SK-MEL-5 (cell line): ENCODE measurements at regions not wholly inside any gene's neighbourhood (a gene's known extent, or its start where the extent isn't known, plus 50 kb on each side); places are given as distances from the start of the nearest gene placed in this dataset.

ENCODE experiments used
- DNase-seq: peaks from one replicate; pipeline ENCODE4 v3.0.0-alpha.2; 2016; ENCODE audit warnings: low read depth, low spot score
- in situ Hi-C: cut with HindIII; loops from 2 replicates; pipeline ENCODE4 v1.10.0; 2016; ENCODE audit warnings: low sequenced_read_pairs, high pct_unique_total_duplicates, low pct_unique_long_range_greater_than_20kb

GRCh38 chr13:59356607-59357006 is 807.1 kb downstream of the DIAPH3 start:
- in situ Hi-C loops: no loop called here
- DNase-seq: peak; percentile 19

GRCh38 chr13:59358014-59358413 is 805.7 kb downstream of the DIAPH3 start:
- DNase-seq: no peak
- in situ Hi-C loops: no loop called here

GRCh38 chr13:59360108-59360507 is 803.6 kb downstream of the DIAPH3 start:
- no peak for DNase-seq
- in situ Hi-C loops: no loop called here

GRCh38 chr13:59360916-59361315 is 802.8 kb downstream of the DIAPH3 start:
- in situ Hi-C loops: no loop called here
- DNase-seq: no peak

- in situ Hi-C loops: no loop called here
- DNase-seq: no peak
These were observed 800.4 kb downstream of the DIAPH3 start for GRCh38 chr13:59363313-59363712.

- in situ Hi-C loops: no loop called here
- DNase-seq: no peak
These were observed 799.8 kb downstream of the DIAPH3 start for GRCh38 chr13:59363947-59364346.

GRCh38 chr13:59364641-59365085 is 799.1 kb downstream of the DIAPH3 start:
- peak; percentile 12 for DNase-seq
- in situ Hi-C loops: no loop called here

- in situ Hi-C loops: no loop called here
- no peak for DNase-seq
These were observed 796.3 kb downstream of the DIAPH3 start for GRCh38 chr13:59367467-59367866.

GRCh38 chr13:59367904-59368303 is 795.8 kb downstream of the DIAPH3 start:
- in situ Hi-C loops: no loop called here

GRCh38 chr13:59368693-59369092 is 795.0 kb downstream of the DIAPH3 start:
- in situ Hi-C loops: no loop called here

More at GRCh38 chr13:59367904-59368303, 795.8 kb downstream of the DIAPH3 start:
- DNase-seq: no peak

GRCh38 chr13:59371229-59371628 is 792.5 kb downstream of the DIAPH3 start:
- no peak for DNase-seq
- in situ Hi-C loops: no loop called here

More at GRCh38 chr13:59368693-59369092, 795.0 kb downstream of the DIAPH3 start:
- DNase-seq: peak; percentile 30

GRCh38 chr13:59373341-59373740 is 790.4 kb downstream of the DIAPH3 start:
- DNase-seq: no peak
- in situ Hi-C loops: no loop called here

GRCh38 chr13:59374691-59375090 is 789.0 kb downstream of the DIAPH3 start:
- in situ Hi-C loops: no loop called here
- no peak for DNase-seq

GRCh38 chr13:59384154-59384553 is 779.6 kb downstream of the DIAPH3 start:
- in situ Hi-C loops: no loop called here
- no peak for DNase-seq

- peak; percentile 84 for DNase-seq
- in situ Hi-C loops: no loop called here
These were observed 772.0 kb downstream of the DIAPH3 start for GRCh38 chr13:59391696-59392095.

GRCh38 chr13:59392328-59392727 is 771.4 kb downstream of the DIAPH3 start:
- in situ Hi-C loops: no loop called here
- DNase-seq: no peak

GRCh38 chr13:59394496-59394895 is 769.2 kb downstream of the DIAPH3 start:
- no peak for DNase-seq
- in situ Hi-C loops: no loop called here

- peak; percentile 15 for DNase-seq
- in situ Hi-C loops: no loop called here
These were observed 765.6 kb downstream of the DIAPH3 start for GRCh38 chr13:59398127-59398526.

GRCh38 chr13:59398661-59399060 is 765.1 kb downstream of the DIAPH3 start:
- DNase-seq: peak; percentile 68
- in situ Hi-C loops: no loop called here

- in situ Hi-C loops: no loop called here
- no peak for DNase-seq
These were observed 764.2 kb downstream of the DIAPH3 start for GRCh38 chr13:59399513-59399912.
